ENCODE measurements at regions not wholly inside any gene's neighbourhood (a gene's known extent, or its start where the extent isn't known, plus 50 kb on each side); places are given as distances from the start of the nearest gene placed in this dataset.

GRCh38 chr11:81421251-81421860 is 1312.3 kb downstream of the FAM181B start:
- Histone ChIP-seq H3K27me3 (no peaks in the 10 kb centered on the region), H3K4me3 (no peak overlapping the region), H3K9me3 (no peaks in the 10 kb centered on the region), H3K36me3 (no peaks in the 10 kb centered on the region), H3K27ac (no peak overlapping the region), H3K4me1 (no peaks in the 10 kb centered on the region)
- DNase-seq, result no peak
- TF ChIP-seq POLR2A (IDR thresholded peaks at IDR 0.05) (no peak), CTCF (IDR thresholded peaks at IDR 0.05) (no peak)

GRCh38 chr11:81420668-81421250 is 1312.9 kb downstream of the FAM181B start:
- no peak overlapping the region for H3K4me3 ChIP-seq
- H3K27me3 ChIP-seq, result no peaks in the 10 kb centered on the region
- no peaks in the 10 kb centered on the region for H3K4me1 ChIP-seq
- no peaks in the 10 kb centered on the region for H3K36me3 ChIP-seq
- DNase-seq, result no peak
- TF ChIP-seq CTCF (IDR thresholded peaks at IDR 0.05), result no peak
- no peak for TF ChIP-seq POLR2A (IDR thresholded peaks at IDR 0.05)
- H3K27ac ChIP-seq, result no peak overlapping the region
- H3K9me3 ChIP-seq, result no peaks in the 10 kb centered on the region

GRCh38 chr11:81397316-81397715 is 1336.3 kb downstream of the FAM181B start:
- Histone ChIP-seq H3K36me3 (no peaks in the 10 kb centered on the region), H3K27ac (no peak overlapping the region), H3K9me3 (no peaks in the 10 kb centered on the region), H3K27me3 (no peaks in the 10 kb centered on the region), H3K4me3 (no peak overlapping the region), H3K4me1 (no peaks in the 10 kb centered on the region)
- DNase-seq, result no peak
- no peak for TF ChIP-seq CTCF (IDR thresholded peaks at IDR 0.05)
- no peak for TF ChIP-seq POLR2A (IDR thresholded peaks at IDR 0.05)

GRCh38 chr11:81394311-81394710 is 1339.4 kb downstream of the FAM181B start:
- Histone ChIP-seq H3K4me3 (no peak overlapping the region), H3K36me3 (no peaks in the 10 kb centered on the region), H3K27me3 (no peaks in the 10 kb centered on the region), H3K27ac (no peak overlapping the region), H3K4me1 (no peaks in the 10 kb centered on the region), H3K9me3 (no peaks in the 10 kb centered on the region)
- no peak for DNase-seq
- TF ChIP-seq POLR2A (IDR thresholded peaks at IDR 0.05), result no peak

- no peak for DNase-seq
- Histone ChIP-seq H3K4me1 (no peaks in the 10 kb centered on the region), H3K4me3 (no peak overlapping the region), H3K27me3 (no peaks in the 10 kb centered on the region), H3K36me3 (no peaks in the 10 kb centered on the region), H3K27ac (no peak overlapping the region), H3K9me3 (no peaks in the 10 kb centered on the region)
- no peak for TF ChIP-seq POLR2A (IDR thresholded peaks at IDR 0.05)
- no peak for TF ChIP-seq CTCF (IDR thresholded peaks at IDR 0.05)
These were observed 1345.3 kb downstream of the FAM181B start for GRCh38 chr11:81388326-81388725.

GRCh38 chr11:81380395-81380794 is 1353.3 kb downstream of the FAM181B start:
- H3K36me3 ChIP-seq, result no peaks in the 10 kb centered on the region
- H3K27ac ChIP-seq, result no peak overlapping the region
- no peak for DNase-seq
- H3K27me3 ChIP-seq, result no peaks in the 10 kb centered on the region
- H3K4me3 ChIP-seq, result no peak overlapping the region
- TF ChIP-seq CTCF (IDR thresholded peaks at IDR 0.05) (no peak), POLR2A (IDR thresholded peaks at IDR 0.05) (no peak)
- no peaks in the 10 kb centered on the region for H3K4me1 ChIP-seq
- no peaks in the 10 kb centered on the region for H3K9me3 ChIP-seq

Data from Peyer's patch (tissue), 4 donors.